ENCODE measurements at regions not wholly inside any gene's neighbourhood (a gene's known extent, or its start where the extent isn't known, plus 50 kb on each side); places are given as distances from the start of the nearest gene placed in this dataset.
"Not testable (repeated sequence)": the region's sequence is repeated elsewhere in the genome, so short reads cannot be mapped to it uniquely, and the experiment has no call there.

- not testable (repeated sequence) for DNase-seq (ENCODE audit: low read depth)
Measured at GRCh38 chrX:152507168-152507567, 56.1 kb upstream of the GABRA3 start.

- no peak for DNase-seq (ENCODE audit: low read depth)
Measured at GRCh38 chrX:152520653-152521052, 69.5 kb upstream of the GABRA3 start.

GRCh38 chrX:152528193-152528592, 77.1 kb upstream of the GABRA3 start:
- no peak for DNase-seq (ENCODE audit: low read depth)

DNA sequence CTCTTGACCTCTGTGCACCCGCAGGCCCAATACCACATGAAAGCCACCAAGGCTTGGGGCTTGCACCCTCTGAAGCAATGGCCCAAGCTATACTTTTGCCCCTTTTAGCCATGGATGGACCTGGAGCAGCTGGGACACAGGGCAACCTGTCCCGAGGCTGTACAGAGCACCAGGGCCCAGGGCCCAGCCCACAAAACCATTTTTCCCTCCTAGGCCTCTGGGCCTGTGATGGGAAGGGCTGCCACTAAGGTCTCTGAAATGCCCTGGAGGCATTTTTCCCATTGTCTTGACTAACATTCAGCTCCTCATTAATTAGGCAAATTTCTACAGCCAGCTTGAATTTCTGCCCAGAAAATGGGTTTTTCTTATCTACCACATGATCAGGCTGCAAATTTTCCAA, 79.9 kb upstream of the GABRA3 start:
- no peak for DNase-seq (ENCODE audit: low read depth)

DNA sequence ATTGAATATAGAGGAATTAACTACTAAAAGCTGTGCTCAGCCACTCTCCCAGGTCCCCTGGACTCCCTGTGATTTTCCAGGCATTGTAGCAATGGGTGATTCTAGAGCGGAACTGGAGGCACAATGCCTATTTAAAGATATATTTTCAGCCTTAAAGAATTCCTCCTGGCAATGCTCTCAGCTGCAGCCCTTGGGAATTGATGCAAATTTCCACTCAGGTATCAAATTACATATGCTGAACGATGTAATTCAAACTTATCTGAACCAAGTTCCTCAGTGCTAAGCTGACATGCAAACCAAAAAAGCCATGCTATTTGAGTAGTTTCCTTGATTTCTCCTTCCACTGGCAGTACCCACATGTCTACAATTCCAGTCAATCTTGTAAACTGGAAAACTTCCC, 86.3 kb upstream of the GABRA3 start:
- peak; percentile 13 for DNase-seq (ENCODE audit: low read depth)

DNA sequence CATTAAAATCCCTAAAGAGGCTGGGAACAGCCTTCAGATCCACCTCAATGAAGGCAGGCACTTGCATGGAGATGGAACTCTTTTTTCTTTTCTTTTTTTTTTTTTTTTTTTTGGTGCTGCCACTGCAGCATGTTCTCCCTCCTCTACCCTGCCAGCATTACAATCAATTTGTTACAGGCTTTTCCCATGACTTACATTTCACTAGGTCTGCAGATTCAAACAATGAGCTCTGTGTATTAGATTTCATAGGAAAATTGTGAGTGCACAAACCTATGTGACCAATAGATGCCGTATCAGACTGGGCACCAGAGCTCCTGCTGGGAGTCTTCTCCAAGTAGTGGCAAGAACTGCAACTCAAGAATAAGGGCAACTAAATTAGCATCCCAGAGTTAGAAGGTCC, 63.8 kb upstream of the GABRQ start:
- DNase-seq (ENCODE audit: low read depth): no peak

- DNase-seq (ENCODE audit: low read depth): no peak
Measured at GRCh38 chrX:152575331-152575730, 62.4 kb upstream of the GABRQ start.

GRCh38 chrX:152587523-152587922, 50.2 kb upstream of the GABRQ start:
- not testable (repeated sequence) for DNase-seq (ENCODE audit: low read depth)

Data from forelimb muscle (tissue), 1 donor.